DMS114 treated with DMSO at 0.1 percent for 48 hours (cell line): ENCODE measurements at regions not wholly inside any gene's neighbourhood (a gene's known extent, or its start where the extent isn't known, plus 50 kb on each side); places are given as distances from the start of the nearest gene placed in this dataset.
"Not testable (repeated sequence)": the region's sequence is repeated elsewhere in the genome, so short reads cannot be mapped to it uniquely, and the experiment has no call there.

Experiments used
- DNase-seq: peaks from one replicate; lab custom pipeline; 2025; ENCODE audit not compliant: unreplicated experiment; lab: John Stamatoyannopoulos, UW

- no peak for DNase-seq
Observed at GRCh38 chr12:63508543-63508942, 159.8 kb downstream of the DPY19L2 start.

- no peak for DNase-seq
Observed at GRCh38 chr12:63499567-63499966, 168.7 kb downstream of the DPY19L2 start.

GRCh38 chr12:63498239-63498638 is 170.1 kb downstream of the DPY19L2 start:
- no peak for DNase-seq

- no peak for DNase-seq
Observed at GRCh38 chr12:63496654-63497053, 171.6 kb downstream of the DPY19L2 start.

GRCh38 chr12:63495974-63496373 is 172.3 kb downstream of the DPY19L2 start:
- no peak for DNase-seq

- DNase-seq: not testable (repeated sequence)
Observed at GRCh38 chr12:63493357-63493756, 174.9 kb downstream of the DPY19L2 start.

GRCh38 chr12:63480186-63480585 is 188.1 kb downstream of the DPY19L2 start:
- DNase-seq: no peak

GRCh38 chr12:63470161-63470560 is 198.1 kb downstream of the DPY19L2 start:
- DNase-seq: no peak

GRCh38 chr12:63467951-63468350 is 200.3 kb downstream of the DPY19L2 start:
- DNase-seq: no peak

GRCh38 chr12:63457857-63458256 is 210.4 kb downstream of the DPY19L2 start:
- DNase-seq: no peak

- DNase-seq: no peak
Observed at GRCh38 chr12:63457428-63457827, 210.9 kb downstream of the DPY19L2 start.

- DNase-seq: no peak
Observed at GRCh38 chr12:63450816-63451215, 217.5 kb downstream of the DPY19L2 start.

GRCh38 chr12:63450334-63450733 is 218.0 kb downstream of the DPY19L2 start:
- DNase-seq: no peak

GRCh38 chr12:63445224-63445880 is 222.9 kb downstream of the DPY19L2 start:
- DNase-seq: no peak

- DNase-seq: no peak
Observed at GRCh38 chr12:63440048-63440447, 228.2 kb downstream of the DPY19L2 start.

GRCh38 chr12:63434384-63434783 is 233.9 kb downstream of the DPY19L2 start:
- DNase-seq: not testable (repeated sequence)

GRCh38 chr12:63427969-63428368 is 240.3 kb downstream of the DPY19L2 start:
- not testable (repeated sequence) for DNase-seq

GRCh38 chr12:63427029-63427428 is 241.3 kb downstream of the DPY19L2 start:
- not testable (repeated sequence) for DNase-seq

- DNase-seq: no peak
Observed at GRCh38 chr12:63424671-63425070, 243.6 kb downstream of the DPY19L2 start.

- DNase-seq: no peak
Observed at GRCh38 chr12:63423839-63424238, 244.5 kb downstream of the DPY19L2 start.

GRCh38 chr12:63420206-63420644 is 248.1 kb downstream of the DPY19L2 start:
- peak; percentile 70 for DNase-seq

- no peak for DNase-seq
Observed at GRCh38 chr12:63419154-63419553, 249.1 kb downstream of the DPY19L2 start.

- DNase-seq: no peak
Observed at GRCh38 chr12:63416788-63417187, 251.5 kb downstream of the DPY19L2 start.
